ENCODE measurements at regions not wholly inside any gene's neighbourhood (a gene's known extent, or its start where the extent isn't known, plus 50 kb on each side); places are given as distances from the start of the nearest gene placed in this dataset.
"Not testable (repeated sequence)": the region's sequence is repeated elsewhere in the genome, so short reads cannot be mapped to it uniquely, and the experiment has no call there.

- DNase-seq (ENCODE audit: extremely low read depth, low read depth, low spot score), result no peak
These were observed 82.6 kb upstream of the HNMT start for GRCh38 chr2:137881711-137882110.

- no peak for DNase-seq (ENCODE audit: extremely low read depth, low read depth, low spot score)
These were observed 78.0 kb upstream of the HNMT start for GRCh38 chr2:137886083-137886831.

- DNase-seq (ENCODE audit: extremely low read depth, low read depth, low spot score), result no peak
These were observed 75.4 kb upstream of the HNMT start for GRCh38 chr2:137888845-137889244.

GRCh38 chr2:137892739-137893138 is 71.5 kb upstream of the HNMT start:
- DNase-seq (ENCODE audit: extremely low read depth, low read depth, low spot score), result no peak

GRCh38 chr2:137893145-137893544 is 71.1 kb upstream of the HNMT start:
- no peak for DNase-seq (ENCODE audit: extremely low read depth, low read depth, low spot score)

GRCh38 chr2:137896467-137896866 is 67.8 kb upstream of the HNMT start:
- DNase-seq (ENCODE audit: extremely low read depth, low read depth, low spot score), result no peak

- DNase-seq (ENCODE audit: extremely low read depth, low read depth, low spot score), result no peak
These were observed 67.2 kb upstream of the HNMT start for GRCh38 chr2:137897082-137897481.

- DNase-seq (ENCODE audit: extremely low read depth, low read depth, low spot score), result no peak
These were observed 63.7 kb upstream of the HNMT start for GRCh38 chr2:137900421-137901141.

GRCh38 chr2:137910641-137911040 is 53.6 kb upstream of the HNMT start:
- DNase-seq (ENCODE audit: extremely low read depth, low read depth, low spot score), result no peak

GRCh38 chr2:137912371-137912770 is 51.9 kb upstream of the HNMT start:
- no peak for DNase-seq (ENCODE audit: extremely low read depth, low read depth, low spot score)

GRCh38 chr2:137913169-137913568 is 51.1 kb upstream of the HNMT start:
- DNase-seq (ENCODE audit: extremely low read depth, low read depth, low spot score), result no peak

- not testable (repeated sequence) for DNase-seq (ENCODE audit: extremely low read depth, low read depth, low spot score)
These were observed 50.6 kb upstream of the HNMT start for GRCh38 chr2:137913648-137914047.

Measured in glomerular endothelial cell (primary cell).